ENCODE measurements at regions not wholly inside any gene's neighbourhood (a gene's known extent, or its start where the extent isn't known, plus 50 kb on each side); places are given as distances from the start of the nearest gene placed in this dataset.

GRCh38 chr2:63663013-63663864 lies 74.5 kb downstream of the MDH1 start:
- WGBS (ENCODE audit: insufficient coverage) = 23% methylated on average over 1 of the region's 3 CpGs
- H3K27me3 Mint-ChIP-seq = peaks cover 23% of the 10 kb centered on the region

More at GRCh38 chr2:63663013-63663864, 74.5 kb downstream of the MDH1 start:
- H3K27me3 ChIP-seq (replicated peaks in 1 of 4; ENCODE audit: control extremely low read depth in 1 of 4, control insufficient read depth in 3 of 4, insufficient read depth in 4 of 4, low read length in 3 of 4) = no peaks in the 10 kb centered on the region
- no peaks in the 10 kb centered on the region for H3K9me3 Mint-ChIP-seq (ENCODE audit: insufficient read depth)
- no peak overlapping the region for H3K27ac Mint-ChIP-seq
- H3K79me2 ChIP-seq (ENCODE audit: control insufficient read depth, insufficient read depth, low read length) = no peaks in the 10 kb centered on the region
- H3K36me3 ChIP-seq (replicated peaks in 1 of 2; ENCODE audit: control extremely low read depth in 1 of 2, control insufficient read depth in 1 of 2, extremely low read depth in 1 of 2, insufficient read depth in 2 of 2, low read length in 1 of 2) = no peaks in the 10 kb centered on the region
- no peaks in the 10 kb centered on the region for H3K9me3 ChIP-seq (ENCODE audit: control extremely low read depth in 1 of 3, control insufficient read depth in 2 of 3, insufficient read depth in 1 of 3, low read length in 2 of 3)
- POLR2A ChIA-PET = no interaction called here
- ATAC-seq (ENCODE audit: low read depth) = no peak
- no peaks in the 10 kb centered on the region for H3K4me1 ChIP-seq (ENCODE audit: control insufficient read depth in 2 of 2, insufficient read depth in 2 of 2, low read length in 2 of 2)
- no peak overlapping the region for H3K4me2 ChIP-seq (replicated peaks; ENCODE audit: low read depth, low read length, poor library complexity, severe bottlenecking)
- intact Hi-C loops (cut with micrococcal nuclease) = no loop called here
- TF ChIP-seq CTCF (IDR thresholded peaks at IDR 0.05) (no peak), EZH2 (IDR thresholded peaks at IDR 0.05; ENCODE audit: borderline replicate concordance, insufficient read depth, low read depth, low read length, poor library complexity, severe bottlenecking) (no peak)
- CTCF ChIA-PET = no interaction called here
- H3K4me3 ChIP-seq (ENCODE audit: control extremely low read depth in 1 of 5, extremely low read depth in 1 of 5, insufficient read depth in 1 of 5, low read depth in 2 of 5, low read length in 4 of 5) = no peak overlapping the region
- no peaks in the 10 kb centered on the region for H4K20me1 ChIP-seq (ENCODE audit: control insufficient read depth, insufficient read depth, low read length, poor library complexity, severe bottlenecking)
- H3K9ac ChIP-seq (ENCODE audit: low read length) = no peak overlapping the region
- no peaks in the 10 kb centered on the region for H3K4me1 Mint-ChIP-seq
- no peak overlapping the region for H3K4me3 Mint-ChIP-seq
- no peak overlapping the region for H3K27ac ChIP-seq (ENCODE audit: low read length in 2 of 2)
- DNase-seq = no peak
- no peak overlapping the region for H2AFZ ChIP-seq (ENCODE audit: insufficient read depth, low read depth, low read length, poor library complexity, severe bottlenecking)

Measured in B cell (primary cell).